ENCODE measurements at regions not wholly inside any gene's neighbourhood (a gene's known extent, or its start where the extent isn't known, plus 50 kb on each side); places are given as distances from the start of the nearest gene placed in this dataset.

- no peak for TF ChIP-seq CTCF (IDR thresholded peaks at IDR 0.05; ENCODE audit: low read depth, low read length, missing input control)
- no peak for TF ChIP-seq RXRA (IDR thresholded peaks at IDR 0.05)
- no peak for TF ChIP-seq RAD21 (IDR thresholded peaks at IDR 0.05)
- TF ChIP-seq TAF1 (conservative IDR thresholded peaks at IDR 0.05) = no peak
- no peak for TF ChIP-seq REST (IDR thresholded peaks at IDR 0.05)
- TF ChIP-seq YY1 (IDR thresholded peaks at IDR 0.05) = no peak
- no peak for TF ChIP-seq SP1 (IDR thresholded peaks at IDR 0.05)
- TF ChIP-seq EGR1 (IDR thresholded peaks at IDR 0.05; ENCODE audit: low read depth in 2 of 2) = no peak
- TF ChIP-seq MAX (IDR thresholded peaks at IDR 0.05) = no peak
Measured at GRCh38 chr9:126093771-126094170, 232.9 kb upstream of the MVB12B start.
